Right lung (tissue), 2 donors: ENCODE measurements at regions not wholly inside any gene's neighbourhood (a gene's known extent, or its start where the extent isn't known, plus 50 kb on each side); places are given as distances from the start of the nearest gene placed in this dataset.

Source experiments
- DNase-seq, 2 donors: peaks; one replicate each; pipeline ENCODE4 v3.0.0-alpha.2; 2013

GRCh38 chr2:14157816-14158215 lies 474.7 kb upstream of the LRATD1 start:
- DNase-seq = no peak

- DNase-seq = no peak
Observed at GRCh38 chr2:14180333-14180732, 452.2 kb upstream of the LRATD1 start.

- no peak for DNase-seq
Observed at GRCh38 chr2:14182227-14182946, 450.1 kb upstream of the LRATD1 start.

GRCh38 chr2:14185906-14186305 lies 446.6 kb upstream of the LRATD1 start:
- DNase-seq = no peak

- no peak for DNase-seq
Observed at GRCh38 chr2:14188446-14188845, 444.1 kb upstream of the LRATD1 start.

- no peak for DNase-seq
Observed at GRCh38 chr2:14189929-14190328, 442.6 kb upstream of the LRATD1 start.

GRCh38 chr2:14194233-14194632 lies 438.3 kb upstream of the LRATD1 start:
- no peak for DNase-seq

- DNase-seq = no peak
Observed at GRCh38 chr2:14197293-14197692, 435.2 kb upstream of the LRATD1 start.

GRCh38 chr2:14199040-14199439 lies 433.5 kb upstream of the LRATD1 start:
- no peak for DNase-seq

- DNase-seq = no peak
Observed at GRCh38 chr2:14219306-14219705, 413.2 kb upstream of the LRATD1 start.

- DNase-seq = no peak
Observed at GRCh38 chr2:14220101-14220500, 412.4 kb upstream of the LRATD1 start.

- DNase-seq = peak; percentile 45 to 50
Observed at GRCh38 chr2:14221466-14221865, 411.1 kb upstream of the LRATD1 start.

- no peak for DNase-seq
Observed at GRCh38 chr2:14223576-14223975, 408.9 kb upstream of the LRATD1 start.

- DNase-seq = no peak
Observed at GRCh38 chr2:14231391-14231898, 401.1 kb upstream of the LRATD1 start.

GRCh38 chr2:14232217-14232616 lies 400.3 kb upstream of the LRATD1 start:
- no peak for DNase-seq

- DNase-seq = no peak
Observed at GRCh38 chr2:14234911-14235310, 397.6 kb upstream of the LRATD1 start.

- no peak for DNase-seq
Observed at GRCh38 chr2:14235667-14236066, 396.9 kb upstream of the LRATD1 start.

GRCh38 chr2:14237902-14238301 lies 394.6 kb upstream of the LRATD1 start:
- no peak for DNase-seq

- DNase-seq = no peak
Observed at GRCh38 chr2:14239605-14240004, 392.9 kb upstream of the LRATD1 start.

- DNase-seq = no peak
Observed at GRCh38 chr2:14240868-14241267, 391.6 kb upstream of the LRATD1 start.

GRCh38 chr2:14245901-14246300 lies 386.6 kb upstream of the LRATD1 start:
- DNase-seq = peak; percentile 29 to 38

GRCh38 chr2:14255135-14255820 lies 377.2 kb upstream of the LRATD1 start:
- no peak for DNase-seq

GRCh38 chr2:14256890-14257289 lies 375.6 kb upstream of the LRATD1 start:
- DNase-seq = no peak
